Left ventricle myocardium inferior (tissue), 1 donor: ENCODE measurements at regions not wholly inside any gene's neighbourhood (a gene's known extent, or its start where the extent isn't known, plus 50 kb on each side); places are given as distances from the start of the nearest gene placed in this dataset.
"Not testable (repeated sequence)": the region's sequence is repeated elsewhere in the genome, so short reads cannot be mapped to it uniquely, and the experiment has no call there.

ENCODE experiments used
- DNase-seq: peaks from one replicate; pipeline ENCODE4 v3.0.0-alpha.2; 2020
- H3K27ac ChIP-seq: fragments of 200-600 bp; replicated peaks from 2 replicates; pipeline ENCODE4 v1.8.0; 2021
- H3K27me3 ChIP-seq: fragments of 200-600 bp; 2 replicates; pipeline ENCODE4 v1.8.0; 2021; ENCODE audit warnings: low read depth
- H3K36me3 ChIP-seq: fragments of 200-600 bp; 2 replicates; pipeline ENCODE4 v1.8.0; 2021
- H3K4me1 ChIP-seq: fragments of 200-600 bp; 2 replicates; pipeline ENCODE4 v1.8.0; 2021
- H3K4me3 ChIP-seq: fragments of 200-600 bp; 2 replicates; pipeline ENCODE4 v1.8.0; 2021; ENCODE audit warnings: mild to moderate bottlenecking, moderate library complexity
- H3K9me3 ChIP-seq: fragments of 200-600 bp; replicated peaks from 2 replicates; pipeline ENCODE4 v1.8.0; 2021
- intact Hi-C: fragments of 100-400 bp; cut with micrococcal nuclease; formaldehyde crosslinking; loops from one replicate; pipeline ENCODE4 v1.11.0; 2022
- TF ChIP-seq, protein P1 (sequence below): fragments of 200-600 bp; IDR thresholded peaks from 2 replicates; pipeline ENCODE4 v1.8.0; 2021; ENCODE audit warnings: antibody characterized with exemption, mild to moderate bottlenecking, borderline replicate concordance
- donor health status: DM: no; HTN: yes; CAD: no; lungs with severe emphysema.

DNA sequence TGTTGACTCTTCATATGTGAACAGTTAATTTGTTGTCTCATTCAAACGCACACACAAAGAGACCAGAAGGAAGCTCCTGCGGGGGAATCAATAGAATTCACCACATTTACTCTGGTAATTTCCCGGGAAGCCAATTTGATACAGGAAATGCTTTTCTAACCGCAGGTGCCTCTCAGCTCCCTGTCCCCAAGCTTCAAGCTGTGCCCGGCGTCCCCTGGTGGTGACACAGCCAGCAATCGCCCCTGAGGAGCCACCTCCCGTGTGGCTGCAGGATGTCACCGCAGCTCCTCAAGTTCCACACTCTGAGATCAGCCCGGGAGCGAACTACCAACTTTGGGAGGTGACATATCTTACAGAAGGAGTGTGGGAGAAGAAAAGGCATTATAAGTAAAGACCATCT, 318.4 kb downstream of the CEP170 start:
- H3K36me3 ChIP-seq, H3K4me1 ChIP-seq, intact Hi-C loops, H3K4me3 ChIP-seq, DNase-seq, H3K9me3 ChIP-seq, H3K27ac ChIP-seq: not testable (repeated sequence)
- peaks cover 19% of the 10 kb centered on the region for H3K27me3 ChIP-seq
- TF ChIP-seq, protein P1, sequence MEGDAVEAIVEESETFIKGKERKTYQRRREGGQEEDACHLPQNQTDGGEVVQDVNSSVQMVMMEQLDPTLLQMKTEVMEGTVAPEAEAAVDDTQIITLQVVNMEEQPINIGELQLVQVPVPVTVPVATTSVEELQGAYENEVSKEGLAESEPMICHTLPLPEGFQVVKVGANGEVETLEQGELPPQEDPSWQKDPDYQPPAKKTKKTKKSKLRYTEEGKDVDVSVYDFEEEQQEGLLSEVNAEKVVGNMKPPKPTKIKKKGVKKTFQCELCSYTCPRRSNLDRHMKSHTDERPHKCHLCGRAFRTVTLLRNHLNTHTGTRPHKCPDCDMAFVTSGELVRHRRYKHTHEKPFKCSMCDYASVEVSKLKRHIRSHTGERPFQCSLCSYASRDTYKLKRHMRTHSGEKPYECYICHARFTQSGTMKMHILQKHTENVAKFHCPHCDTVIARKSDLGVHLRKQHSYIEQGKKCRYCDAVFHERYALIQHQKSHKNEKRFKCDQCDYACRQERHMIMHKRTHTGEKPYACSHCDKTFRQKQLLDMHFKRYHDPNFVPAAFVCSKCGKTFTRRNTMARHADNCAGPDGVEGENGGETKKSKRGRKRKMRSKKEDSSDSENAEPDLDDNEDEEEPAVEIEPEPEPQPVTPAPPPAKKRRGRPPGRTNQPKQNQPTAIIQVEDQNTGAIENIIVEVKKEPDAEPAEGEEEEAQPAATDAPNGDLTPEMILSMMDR: peak; percentile 47

DNA sequence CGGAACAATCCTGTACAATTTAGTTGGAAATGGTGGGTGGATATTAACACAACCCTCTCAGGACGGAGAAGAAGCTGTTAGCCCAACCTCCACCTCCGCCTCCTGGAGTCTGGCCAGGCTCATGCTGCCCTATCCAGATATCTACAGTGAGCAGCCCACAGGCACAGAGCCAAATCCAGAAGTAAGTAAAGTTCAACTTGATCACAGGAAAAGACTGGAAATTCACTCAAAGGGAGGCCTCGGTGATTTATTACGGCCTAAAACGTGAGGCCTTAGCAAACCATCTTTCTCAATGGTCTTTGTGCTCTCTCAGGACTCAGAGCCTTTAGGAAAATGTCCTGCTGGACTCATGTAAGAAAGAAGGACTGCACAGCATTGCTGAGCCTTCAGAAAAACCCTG, 330.4 kb downstream of the CEP170 start:
- peak; percentile 26 for DNase-seq
- H3K9me3 ChIP-seq, H3K4me3 ChIP-seq, H3K27ac ChIP-seq, H3K36me3 ChIP-seq, H3K27me3 ChIP-seq, H3K4me1 ChIP-seq, intact Hi-C loops: not testable (repeated sequence)

DNA sequence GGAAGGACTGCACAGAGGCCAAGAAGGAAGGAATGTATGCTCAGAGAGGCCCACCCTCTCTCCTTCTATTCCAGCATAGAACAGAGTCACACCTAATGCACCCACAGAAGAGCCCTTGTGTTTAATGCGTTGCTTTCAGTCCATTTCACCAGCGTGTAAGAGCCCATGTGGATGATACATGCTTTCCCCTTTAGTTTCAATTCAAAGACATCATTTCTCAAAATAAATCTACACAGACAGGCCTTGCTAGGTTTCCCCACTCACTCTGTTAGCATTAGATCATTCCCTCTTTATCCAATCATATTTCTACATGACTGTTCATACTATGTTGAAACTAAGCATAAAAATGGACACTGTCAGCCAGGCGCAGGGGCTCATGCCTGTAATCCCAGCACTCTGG, 331.5 kb downstream of the CEP170 start:
- not testable (repeated sequence) for H3K27ac ChIP-seq

DNA sequence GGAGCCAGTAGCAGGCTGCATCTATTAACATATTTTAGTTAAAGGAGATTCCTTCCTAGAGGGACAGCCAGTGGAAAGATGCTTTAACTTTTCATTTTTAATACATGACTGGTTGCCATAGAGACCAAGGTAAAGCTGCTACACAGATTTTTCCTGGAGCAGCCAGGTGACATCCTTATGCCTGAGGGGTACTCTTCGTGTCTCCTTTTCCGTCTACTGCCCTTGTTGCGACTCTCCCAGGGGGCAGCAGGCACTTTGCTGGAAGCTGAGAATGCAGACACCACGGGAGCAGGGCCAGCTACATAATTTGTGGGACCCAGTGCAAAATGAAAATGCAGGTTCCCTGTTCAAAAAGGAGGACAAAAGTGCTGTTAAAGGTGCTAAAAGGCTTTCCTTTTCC, 340.4 kb downstream of the CEP170 start:
- H3K4me1 ChIP-seq, H3K27ac ChIP-seq, H3K27me3 ChIP-seq, DNase-seq, H3K9me3 ChIP-seq, H3K36me3 ChIP-seq, intact Hi-C loops, H3K4me3 ChIP-seq: not testable (repeated sequence)

More for the DNA sequence above, 331.5 kb downstream of the CEP170 start:
- H3K36me3 ChIP-seq, DNase-seq, H3K4me1 ChIP-seq, H3K4me3 ChIP-seq, H3K27me3 ChIP-seq, intact Hi-C loops, H3K9me3 ChIP-seq: not testable (repeated sequence)

DNA sequence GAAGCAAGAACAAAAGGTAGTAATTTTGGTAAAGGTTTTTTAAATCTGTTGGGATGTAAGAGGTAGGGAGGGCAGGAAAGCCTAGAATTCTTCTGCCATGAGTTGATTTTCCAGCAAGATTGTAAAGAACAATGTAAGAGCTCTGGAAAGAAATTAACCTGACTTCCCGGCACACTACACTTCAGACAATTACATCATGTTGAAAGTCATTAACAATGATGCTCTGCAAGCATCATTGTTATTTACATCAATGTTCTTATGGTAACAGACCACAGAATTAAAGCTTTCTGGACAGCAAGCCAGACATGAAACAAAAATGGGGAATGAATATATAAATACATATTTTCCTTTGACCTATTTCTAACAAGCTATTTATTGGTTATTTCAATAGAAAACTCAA, 342.2 kb downstream of the CEP170 start:
- H3K27me3 ChIP-seq, DNase-seq, H3K9me3 ChIP-seq, H3K4me1 ChIP-seq, intact Hi-C loops, H3K36me3 ChIP-seq, H3K27ac ChIP-seq, H3K4me3 ChIP-seq: not testable (repeated sequence)

DNA sequence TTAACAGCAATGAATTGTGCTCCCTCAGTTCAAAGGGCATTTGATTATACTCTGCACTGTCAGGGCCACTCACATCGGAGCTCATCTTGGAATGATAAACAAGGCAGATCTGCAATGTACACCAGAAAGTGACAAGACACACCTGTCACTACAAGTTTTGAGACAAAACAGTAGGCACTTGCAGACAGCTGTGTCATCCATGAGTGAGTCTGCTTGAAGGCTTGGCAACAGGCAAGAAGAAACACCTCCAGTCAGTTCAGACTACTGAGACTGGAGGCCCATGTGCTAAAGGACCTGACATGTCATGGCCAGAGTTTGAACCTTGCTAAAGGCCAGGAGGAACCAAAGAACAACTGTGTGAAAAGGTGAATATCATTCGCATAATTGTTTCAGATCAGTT, 354.5 kb downstream of the CEP170 start:
- intact Hi-C loops, H3K27ac ChIP-seq, DNase-seq, H3K4me3 ChIP-seq, H3K4me1 ChIP-seq, H3K9me3 ChIP-seq, H3K27me3 ChIP-seq, H3K36me3 ChIP-seq: not testable (repeated sequence)

DNA sequence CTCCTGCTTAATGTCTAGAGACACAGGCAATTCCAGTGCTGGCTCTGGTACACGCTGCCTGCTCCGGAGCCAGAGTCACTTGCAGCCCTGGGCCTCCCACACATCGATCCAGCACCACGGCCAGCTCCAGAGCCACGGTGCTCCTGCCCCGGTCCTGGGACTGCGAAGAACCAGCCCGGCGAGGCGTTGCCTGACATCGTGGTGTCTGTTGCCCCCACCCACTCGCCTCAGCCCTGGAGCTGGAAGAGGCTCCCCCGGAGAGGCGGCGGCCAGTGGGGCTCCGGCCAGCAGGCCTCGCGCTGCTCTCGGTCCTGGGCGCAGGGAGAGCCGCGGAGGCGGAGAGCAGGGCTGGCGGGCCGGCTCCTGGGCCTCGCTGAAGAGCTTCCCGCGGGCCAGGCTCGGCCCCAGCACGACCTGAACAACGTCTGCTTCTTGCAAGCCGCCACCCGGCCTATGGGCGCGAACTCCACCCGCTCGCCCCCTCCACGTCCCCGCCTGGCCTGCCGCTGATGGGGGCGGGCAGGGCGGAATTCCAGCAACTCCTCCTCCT, 364.8 kb downstream of the CEP170 start:
- H3K27me3 ChIP-seq: peaks cover 17% of the 10 kb centered on the region
- H3K36me3 ChIP-seq: no peaks in the 10 kb centered on the region
- H3K27ac ChIP-seq: no peak overlapping the region
- H3K4me1 ChIP-seq: no peaks in the 10 kb centered on the region
- no peaks in the 10 kb centered on the region for H3K9me3 ChIP-seq
- TF ChIP-seq, protein P1: no peak
- no peak overlapping the region for H3K4me3 ChIP-seq
- DNase-seq: no peak
- intact Hi-C loops: no loop called here

DNA sequence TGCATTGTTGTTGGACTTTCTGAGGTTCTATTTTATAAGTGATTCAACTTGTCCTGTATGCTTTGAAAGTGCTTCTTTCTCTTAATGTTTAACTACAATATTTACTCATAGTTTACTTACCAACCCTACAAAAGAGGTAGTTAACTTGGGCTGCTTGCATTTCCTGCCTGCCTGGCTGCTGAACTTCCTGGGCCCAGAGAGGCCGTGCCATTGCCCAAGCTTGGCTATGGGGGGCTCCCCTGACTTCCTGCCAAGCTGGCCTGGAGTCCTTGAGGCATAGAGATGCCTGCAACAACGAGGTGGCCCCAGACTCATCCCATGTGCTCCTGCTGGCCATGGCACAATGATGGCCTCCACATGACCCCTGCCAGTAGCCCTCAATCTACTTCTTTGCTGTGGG, 361.6 kb upstream of the PLD5 start:
- Histone ChIP-seq H3K4me1 (no peaks in the 10 kb centered on the region), H3K36me3 (no peaks in the 10 kb centered on the region), H3K4me3 (no peak overlapping the region), H3K27me3 (peaks cover 14% of the 10 kb centered on the region), H3K9me3 (no peaks in the 10 kb centered on the region), H3K27ac (no peak overlapping the region)
- TF ChIP-seq, protein P1: no peak
- no peak for DNase-seq
- intact Hi-C loops: no loop called here

DNA sequence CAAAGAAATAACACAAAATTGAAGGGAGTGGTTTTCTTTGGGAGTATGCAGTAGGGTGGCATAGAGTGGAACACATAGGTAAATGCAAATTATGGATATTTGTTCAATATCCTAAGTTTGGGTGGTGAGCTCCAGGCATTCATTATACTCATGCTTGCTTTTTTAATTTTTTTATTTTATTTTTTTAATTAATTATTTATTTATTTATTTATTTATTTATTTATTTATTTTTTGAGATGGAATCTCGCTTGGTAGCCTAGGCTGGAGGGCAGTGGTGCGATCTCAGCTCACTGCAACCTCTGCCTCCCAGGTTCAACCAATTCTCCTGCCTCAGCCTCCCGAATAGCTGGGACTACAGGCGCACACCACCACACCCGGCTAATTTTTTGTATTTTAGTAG, 355.5 kb upstream of the PLD5 start:
- H3K4me1 ChIP-seq: peaks cover 28% of the 10 kb centered on the region
- H3K27me3 ChIP-seq, intact Hi-C loops, H3K36me3 ChIP-seq, H3K4me3 ChIP-seq, DNase-seq, H3K27ac ChIP-seq, H3K9me3 ChIP-seq: not testable (repeated sequence)
